ENCODE measurements at regions not wholly inside any gene's neighbourhood (a gene's known extent, or its start where the extent isn't known, plus 50 kb on each side); places are given as distances from the start of the nearest gene placed in this dataset.

GRCh38 chr1:239322369-239322768, 64.0 kb upstream of the CHRM3 start:
- Histone ChIP-seq H3K4me1 (ENCODE audit: insufficient read depth, low read length) (no peaks in the 10 kb centered on the region), H3K27me3 (ENCODE audit: insufficient read depth, low read length) (no peaks in the 10 kb centered on the region), H2AFZ (ENCODE audit: low read depth, low read length) (no peak overlapping the region), H3K36me3 (ENCODE audit: insufficient read depth, low read length) (no peaks in the 10 kb centered on the region), H3K4me3 (ENCODE audit: low read length) (no peak overlapping the region), H3K9me3 (ENCODE audit: low read length) (no peaks in the 10 kb centered on the region)

- H2AFZ ChIP-seq (ENCODE audit: low read depth, low read length) = no peak overlapping the region
- no peaks in the 10 kb centered on the region for H3K4me1 ChIP-seq (ENCODE audit: insufficient read depth, low read length)
- no peak overlapping the region for H3K4me3 ChIP-seq (ENCODE audit: low read length)
- no peaks in the 10 kb centered on the region for H3K9me3 ChIP-seq (ENCODE audit: low read length)
- H3K27me3 ChIP-seq (ENCODE audit: insufficient read depth, low read length) = no peaks in the 10 kb centered on the region
- no peaks in the 10 kb centered on the region for H3K36me3 ChIP-seq (ENCODE audit: insufficient read depth, low read length)
Measured at GRCh38 chr1:239321877-239322276, 64.5 kb upstream of the CHRM3 start.

- no peaks in the 10 kb centered on the region for H3K4me1 ChIP-seq (ENCODE audit: insufficient read depth, low read length)
- no peak overlapping the region for H2AFZ ChIP-seq (ENCODE audit: low read depth, low read length)
- H3K9me3 ChIP-seq (ENCODE audit: low read length) = no peaks in the 10 kb centered on the region
- no peaks in the 10 kb centered on the region for H3K27me3 ChIP-seq (ENCODE audit: insufficient read depth, low read length)
- no peaks in the 10 kb centered on the region for H3K36me3 ChIP-seq (ENCODE audit: insufficient read depth, low read length)
- no peak overlapping the region for H3K4me3 ChIP-seq (ENCODE audit: low read length)
Measured at GRCh38 chr1:239317948-239318347, 68.4 kb upstream of the CHRM3 start.

DNA sequence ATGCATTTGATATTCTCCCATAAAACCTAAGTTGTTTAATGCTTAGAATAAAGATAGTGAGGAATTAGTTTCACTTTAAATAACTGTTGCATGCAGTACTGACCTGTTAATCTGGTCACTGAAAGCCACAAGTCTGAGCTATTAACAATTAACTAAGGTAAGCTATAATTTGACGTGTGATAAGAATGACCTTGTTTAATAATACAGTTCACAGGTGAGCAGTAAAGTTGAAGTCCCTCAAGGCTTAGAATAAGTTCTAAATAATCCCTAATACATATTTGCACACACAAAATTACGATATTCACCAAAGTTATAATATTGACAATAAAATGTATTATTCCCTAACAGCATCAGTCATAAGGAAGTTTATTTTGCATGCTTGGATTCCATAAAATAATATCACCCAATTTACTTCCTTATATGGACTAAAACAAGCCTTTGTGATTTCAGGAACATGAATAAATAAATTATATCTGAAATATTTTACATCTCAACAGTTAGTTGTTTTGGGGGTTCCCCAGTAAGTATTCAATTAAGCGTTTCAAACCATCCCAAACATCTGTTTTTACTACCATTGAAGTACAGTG, 70.6 kb upstream of the CHRM3 start:
- no peak overlapping the region for H2AFZ ChIP-seq (ENCODE audit: low read depth, low read length)
- H3K9me3 ChIP-seq (ENCODE audit: low read length) = no peaks in the 10 kb centered on the region
- H3K4me3 ChIP-seq (ENCODE audit: low read length) = no peak overlapping the region
- H3K27me3 ChIP-seq (ENCODE audit: insufficient read depth, low read length) = no peaks in the 10 kb centered on the region
- no peaks in the 10 kb centered on the region for H3K4me1 ChIP-seq (ENCODE audit: insufficient read depth, low read length)
- no peaks in the 10 kb centered on the region for H3K36me3 ChIP-seq (ENCODE audit: insufficient read depth, low read length)

- Histone ChIP-seq H3K27me3 (ENCODE audit: insufficient read depth, low read length) (no peaks in the 10 kb centered on the region), H3K4me1 (ENCODE audit: insufficient read depth, low read length) (no peaks in the 10 kb centered on the region), H3K9me3 (ENCODE audit: low read length) (no peaks in the 10 kb centered on the region), H3K36me3 (ENCODE audit: insufficient read depth, low read length) (no peaks in the 10 kb centered on the region), H3K4me3 (ENCODE audit: low read length) (no peak overlapping the region), H2AFZ (ENCODE audit: low read depth, low read length) (no peak overlapping the region)
Measured at GRCh38 chr1:239311331-239311730, 75.0 kb upstream of the CHRM3 start.

GRCh38 chr1:239308701-239309333, 77.6 kb upstream of the CHRM3 start:
- H2AFZ ChIP-seq (ENCODE audit: low read depth, low read length) = no peak overlapping the region
- no peaks in the 10 kb centered on the region for H3K9me3 ChIP-seq (ENCODE audit: low read length)
- no peaks in the 10 kb centered on the region for H3K36me3 ChIP-seq (ENCODE audit: insufficient read depth, low read length)
- H3K4me3 ChIP-seq (ENCODE audit: low read length) = no peak overlapping the region
- no peaks in the 10 kb centered on the region for H3K4me1 ChIP-seq (ENCODE audit: insufficient read depth, low read length)
- H3K27me3 ChIP-seq (ENCODE audit: insufficient read depth, low read length) = no peaks in the 10 kb centered on the region

DNA sequence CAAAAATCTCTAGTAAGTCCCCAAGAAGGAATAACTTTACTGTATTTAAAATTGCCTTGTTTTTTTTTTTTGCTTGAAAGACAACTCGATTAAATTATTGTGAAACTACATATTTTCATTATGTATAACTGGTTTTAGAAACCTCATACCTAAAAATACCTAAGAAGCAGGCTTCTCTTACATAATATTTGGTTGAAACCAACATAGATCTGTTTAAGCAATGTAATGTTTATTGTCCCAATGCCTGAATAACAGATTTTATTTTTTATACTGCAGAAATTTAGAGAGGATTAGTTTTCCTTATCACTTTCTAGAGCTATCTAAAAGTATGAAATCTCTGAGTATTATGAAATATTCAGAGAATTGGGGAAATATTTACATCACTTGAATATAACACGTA, 78.5 kb upstream of the CHRM3 start:
- no peak overlapping the region for H2AFZ ChIP-seq (ENCODE audit: low read depth, low read length)
- H3K36me3 ChIP-seq (ENCODE audit: insufficient read depth, low read length) = no peaks in the 10 kb centered on the region
- no peak overlapping the region for H3K4me3 ChIP-seq (ENCODE audit: low read length)
- H3K27me3 ChIP-seq (ENCODE audit: insufficient read depth, low read length) = no peaks in the 10 kb centered on the region
- H3K4me1 ChIP-seq (ENCODE audit: insufficient read depth, low read length) = no peaks in the 10 kb centered on the region
- no peaks in the 10 kb centered on the region for H3K9me3 ChIP-seq (ENCODE audit: low read length)

GRCh38 chr1:239306426-239306825, 79.9 kb upstream of the CHRM3 start:
- Histone ChIP-seq H3K4me3 (ENCODE audit: low read length) (no peak overlapping the region), H3K36me3 (ENCODE audit: insufficient read depth, low read length) (no peaks in the 10 kb centered on the region), H3K4me1 (ENCODE audit: insufficient read depth, low read length) (no peaks in the 10 kb centered on the region), H3K27me3 (ENCODE audit: insufficient read depth, low read length) (no peaks in the 10 kb centered on the region), H2AFZ (ENCODE audit: low read depth, low read length) (no peak overlapping the region), H3K9me3 (ENCODE audit: low read length) (no peaks in the 10 kb centered on the region)

DNA sequence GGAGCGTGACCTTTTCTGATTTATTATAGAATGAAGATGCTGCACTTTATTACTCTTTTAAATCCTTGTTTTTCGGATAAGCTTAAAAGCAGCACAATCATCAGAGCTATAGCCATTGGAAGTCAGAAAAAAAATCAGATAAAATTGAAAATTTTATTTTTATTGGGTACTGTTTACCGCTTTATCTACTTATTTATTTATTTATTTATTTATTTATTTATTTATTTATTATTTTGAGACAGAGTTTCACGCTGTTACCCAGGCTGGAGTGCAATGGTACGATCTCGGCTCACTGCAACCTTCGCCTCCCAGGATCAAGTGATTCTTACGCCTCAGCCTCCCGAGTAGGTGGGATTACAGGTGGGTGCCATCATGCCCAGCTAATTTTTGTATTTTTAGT, 83.1 kb upstream of the CHRM3 start:
- Histone ChIP-seq H2AFZ (ENCODE audit: low read depth, low read length) (no peak overlapping the region), H3K4me1 (ENCODE audit: insufficient read depth, low read length) (no peaks in the 10 kb centered on the region), H3K36me3 (ENCODE audit: insufficient read depth, low read length) (no peaks in the 10 kb centered on the region), H3K4me3 (ENCODE audit: low read length) (no peak overlapping the region), H3K9me3 (ENCODE audit: low read length) (no peaks in the 10 kb centered on the region), H3K27me3 (ENCODE audit: insufficient read depth, low read length) (no peaks in the 10 kb centered on the region)

- Histone ChIP-seq H2AFZ (ENCODE audit: low read depth, low read length) (no peak overlapping the region), H3K27me3 (ENCODE audit: insufficient read depth, low read length) (no peaks in the 10 kb centered on the region), H3K4me3 (ENCODE audit: low read length) (no peak overlapping the region), H3K9me3 (ENCODE audit: low read length) (no peaks in the 10 kb centered on the region), H3K36me3 (ENCODE audit: insufficient read depth, low read length) (no peaks in the 10 kb centered on the region), H3K4me1 (ENCODE audit: insufficient read depth, low read length) (no peaks in the 10 kb centered on the region)
Measured at GRCh38 chr1:239302696-239303095, 83.7 kb upstream of the CHRM3 start.

GRCh38 chr1:239301251-239301650, 85.1 kb upstream of the CHRM3 start:
- Histone ChIP-seq H3K4me1 (ENCODE audit: insufficient read depth, low read length) (no peaks in the 10 kb centered on the region), H3K36me3 (ENCODE audit: insufficient read depth, low read length) (no peaks in the 10 kb centered on the region), H2AFZ (ENCODE audit: low read depth, low read length) (no peak overlapping the region), H3K9me3 (ENCODE audit: low read length) (no peaks in the 10 kb centered on the region), H3K4me3 (ENCODE audit: low read length) (no peak overlapping the region), H3K27me3 (ENCODE audit: insufficient read depth, low read length) (no peaks in the 10 kb centered on the region)

- Histone ChIP-seq H3K9me3 (ENCODE audit: low read length) (no peaks in the 10 kb centered on the region), H3K4me3 (ENCODE audit: low read length) (no peak overlapping the region), H3K27me3 (ENCODE audit: insufficient read depth, low read length) (no peaks in the 10 kb centered on the region), H2AFZ (ENCODE audit: low read depth, low read length) (no peak overlapping the region), H3K36me3 (ENCODE audit: insufficient read depth, low read length) (no peaks in the 10 kb centered on the region), H3K4me1 (ENCODE audit: insufficient read depth, low read length) (peaks cover 5% of the 10 kb centered on the region)
Measured at GRCh38 chr1:239297910-239298309, 88.5 kb upstream of the CHRM3 start.

DNA sequence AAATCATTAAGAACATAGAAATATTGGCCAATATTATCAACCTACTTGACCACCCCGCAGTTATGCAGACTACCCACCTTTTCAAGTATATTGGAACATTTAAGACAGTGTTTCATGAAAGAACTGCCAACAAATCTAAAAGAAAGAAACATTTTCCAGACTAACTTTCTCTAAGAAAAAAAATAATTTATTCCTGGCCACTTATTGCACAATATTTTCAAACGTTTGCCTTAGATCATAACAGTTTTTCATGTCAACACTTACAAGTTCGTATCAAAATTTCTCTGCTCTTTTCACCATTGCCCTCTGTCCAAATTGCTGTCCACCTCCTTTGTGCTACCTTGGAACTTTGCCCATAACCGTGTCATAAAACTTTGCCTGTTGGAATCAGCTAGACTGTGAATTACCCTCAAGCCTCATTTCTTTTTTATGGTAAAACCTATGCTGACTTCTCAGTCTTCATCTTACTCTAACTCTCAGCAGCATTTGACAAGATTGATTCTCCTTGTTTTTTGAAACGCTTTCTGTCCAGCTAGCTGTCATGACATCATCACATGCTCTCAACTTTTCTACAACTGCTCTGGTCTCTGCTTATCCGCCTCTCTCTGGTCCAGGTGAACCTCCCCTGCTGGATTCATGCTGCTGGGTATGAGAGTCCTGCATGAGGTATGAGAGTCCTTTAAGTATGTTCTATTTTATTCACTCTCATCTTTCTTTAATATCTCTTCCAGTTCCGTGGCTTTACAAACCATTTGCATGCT, 92.8 kb upstream of the CHRM3 start:
- H3K9me3 ChIP-seq (ENCODE audit: low read length) = no peaks in the 10 kb centered on the region

More for the DNA sequence above, 92.8 kb upstream of the CHRM3 start:
- Histone ChIP-seq H3K4me3 (ENCODE audit: low read length) (no peak overlapping the region), H3K36me3 (ENCODE audit: insufficient read depth, low read length) (no peaks in the 10 kb centered on the region), H2AFZ (ENCODE audit: low read depth, low read length) (no peak overlapping the region), H3K27me3 (ENCODE audit: insufficient read depth, low read length) (no peaks in the 10 kb centered on the region), H3K4me1 (ENCODE audit: insufficient read depth, low read length) (peaks cover 5% of the 10 kb centered on the region)

Measured in neuron (in vitro differentiated cells).